ENCODE measurements at regions not wholly inside any gene's neighbourhood (a gene's known extent, or its start where the extent isn't known, plus 50 kb on each side); places are given as distances from the start of the nearest gene placed in this dataset.
"Not testable (repeated sequence)": the region's sequence is repeated elsewhere in the genome, so short reads cannot be mapped to it uniquely, and the experiment has no call there.

DNA sequence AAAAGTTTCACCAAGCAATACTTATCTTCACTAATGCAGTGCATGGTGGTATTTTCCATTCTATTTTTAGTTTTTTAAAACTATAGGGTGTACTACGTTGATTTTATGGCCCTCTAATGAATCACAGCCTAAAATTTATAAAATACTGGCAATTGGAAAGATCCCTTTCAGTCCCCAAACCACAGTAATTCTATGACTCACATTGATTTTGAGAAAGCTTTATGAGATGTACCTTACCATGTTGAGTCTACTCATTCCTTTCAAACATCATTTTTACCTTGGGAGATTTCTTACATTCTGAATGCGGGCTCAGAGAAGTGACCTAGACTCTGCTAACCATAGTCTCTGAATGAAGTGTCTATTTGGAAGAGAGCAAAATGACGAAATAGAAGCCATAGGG, 141.6 kb downstream of the GPR85 start:
- DNase-seq (ENCODE audit: low read depth) = no peak
- TF ChIP-seq CTCF (IDR thresholded peaks at IDR 0.05; ENCODE audit: insufficient read depth, low read depth, low read length, missing control alignments) = no peak
- no peak overlapping the region for H3K4me3 ChIP-seq (ENCODE audit: low read depth, low read length)

GRCh38 chr7:112942981-112943380, 143.6 kb downstream of the GPR85 start:
- no peak overlapping the region for H3K4me3 ChIP-seq (ENCODE audit: low read depth, low read length)
- no peak for DNase-seq (ENCODE audit: low read depth)
- no peak for TF ChIP-seq CTCF (IDR thresholded peaks at IDR 0.05; ENCODE audit: insufficient read depth, low read depth, low read length, missing control alignments)

DNA sequence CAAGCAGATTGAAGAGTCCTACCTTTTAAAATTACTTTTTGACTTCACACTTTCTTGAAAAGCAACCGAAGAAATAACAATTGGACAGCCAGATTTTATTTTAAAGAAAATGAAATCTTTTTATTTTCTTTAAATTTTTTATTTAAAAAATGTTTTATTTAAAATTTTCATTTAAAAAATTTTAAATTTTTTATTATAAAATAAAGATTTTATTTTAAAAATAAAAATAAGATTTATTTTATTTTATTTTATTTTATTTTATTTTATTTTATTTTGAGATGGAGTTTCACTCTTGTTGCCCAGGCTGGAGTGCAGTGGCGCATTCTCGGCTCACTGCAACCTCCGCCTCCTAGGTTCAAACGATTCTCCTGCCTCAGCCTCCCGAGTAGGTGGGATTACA, 144.5 kb downstream of the GPR85 start:
- H3K4me3 ChIP-seq (ENCODE audit: low read depth, low read length); DNase-seq (ENCODE audit: low read depth): not testable (repeated sequence)

DNA sequence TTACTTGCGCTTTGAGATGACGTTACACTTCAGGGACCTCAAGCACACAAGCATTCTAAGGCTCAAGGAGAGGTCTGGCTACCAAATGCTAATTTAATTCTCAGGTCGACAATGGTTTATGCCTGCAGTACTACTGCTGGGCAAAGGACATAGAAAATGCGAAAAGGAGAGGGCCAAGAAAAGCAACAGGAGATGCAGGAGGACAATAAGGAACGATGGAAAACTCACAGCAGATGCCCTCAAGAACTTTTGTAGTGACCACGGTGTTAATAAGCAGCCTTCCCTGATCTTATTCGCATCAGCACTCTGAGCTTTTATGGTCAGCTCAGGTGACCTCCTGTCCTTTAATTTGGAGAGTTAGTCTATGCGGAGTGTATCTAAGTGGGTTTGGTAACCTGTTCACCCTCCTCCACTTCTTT, 146.3 kb downstream of the GPR85 start:
- no peak for TF ChIP-seq CTCF (IDR thresholded peaks at IDR 0.05; ENCODE audit: insufficient read depth, low read depth, low read length, missing control alignments)
- no peak for DNase-seq (ENCODE audit: low read depth)
- H3K4me3 ChIP-seq (ENCODE audit: low read depth, low read length) = peak overlapping the region; percentile 68

DNA sequence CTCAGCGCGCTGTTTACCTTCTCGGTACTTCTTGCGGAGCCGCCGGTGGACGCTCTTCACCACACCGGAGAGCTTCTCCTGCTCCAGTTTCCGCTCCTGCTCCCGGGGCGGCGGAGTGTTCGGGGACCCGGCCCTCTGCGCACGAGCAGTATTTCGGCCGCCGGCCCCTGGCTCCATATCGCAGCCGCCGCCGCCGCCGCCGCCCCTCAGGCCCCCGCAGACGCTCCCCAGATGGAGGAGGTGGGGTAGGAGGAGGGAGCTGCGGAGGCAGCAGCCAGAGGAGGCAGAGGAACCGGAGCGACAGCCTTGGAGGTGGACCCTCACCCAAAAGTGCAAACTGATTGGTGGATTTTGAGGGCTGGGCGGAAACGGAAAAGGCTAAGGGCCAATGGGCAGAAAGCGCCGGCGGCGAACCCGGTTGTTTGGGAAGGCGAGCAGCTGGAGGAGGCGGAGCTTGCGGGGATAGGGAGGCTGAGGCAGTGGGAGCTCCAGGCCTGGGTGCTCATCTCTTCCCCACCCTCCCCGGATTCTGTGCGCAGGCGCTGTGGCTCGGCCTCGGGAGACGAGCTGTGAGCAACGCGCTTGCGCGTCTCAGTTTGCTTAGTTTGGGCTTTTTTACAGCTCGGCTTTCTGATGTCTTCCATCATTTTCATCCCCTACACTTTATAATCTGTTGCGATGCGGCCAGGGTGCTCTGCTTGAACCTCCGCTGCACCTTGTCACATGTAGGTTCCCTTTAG, 146.9 kb downstream of the GPR85 start:
- DNase-seq (ENCODE audit: low read depth) = peak; percentile 99
- TF ChIP-seq CTCF (IDR thresholded peaks at IDR 0.05; ENCODE audit: insufficient read depth, low read depth, low read length, missing control alignments) = no peak
- peak overlapping the region; percentile 68 for H3K4me3 ChIP-seq (ENCODE audit: low read depth, low read length)

GRCh38 chr7:112938863-112939573, 147.6 kb downstream of the GPR85 start:
- no peak for DNase-seq (ENCODE audit: low read depth)
- no peak for TF ChIP-seq CTCF (IDR thresholded peaks at IDR 0.05; ENCODE audit: insufficient read depth, low read depth, low read length, missing control alignments)
- peak overlapping the region; percentile 65 for H3K4me3 ChIP-seq (ENCODE audit: low read depth, low read length)

DNA sequence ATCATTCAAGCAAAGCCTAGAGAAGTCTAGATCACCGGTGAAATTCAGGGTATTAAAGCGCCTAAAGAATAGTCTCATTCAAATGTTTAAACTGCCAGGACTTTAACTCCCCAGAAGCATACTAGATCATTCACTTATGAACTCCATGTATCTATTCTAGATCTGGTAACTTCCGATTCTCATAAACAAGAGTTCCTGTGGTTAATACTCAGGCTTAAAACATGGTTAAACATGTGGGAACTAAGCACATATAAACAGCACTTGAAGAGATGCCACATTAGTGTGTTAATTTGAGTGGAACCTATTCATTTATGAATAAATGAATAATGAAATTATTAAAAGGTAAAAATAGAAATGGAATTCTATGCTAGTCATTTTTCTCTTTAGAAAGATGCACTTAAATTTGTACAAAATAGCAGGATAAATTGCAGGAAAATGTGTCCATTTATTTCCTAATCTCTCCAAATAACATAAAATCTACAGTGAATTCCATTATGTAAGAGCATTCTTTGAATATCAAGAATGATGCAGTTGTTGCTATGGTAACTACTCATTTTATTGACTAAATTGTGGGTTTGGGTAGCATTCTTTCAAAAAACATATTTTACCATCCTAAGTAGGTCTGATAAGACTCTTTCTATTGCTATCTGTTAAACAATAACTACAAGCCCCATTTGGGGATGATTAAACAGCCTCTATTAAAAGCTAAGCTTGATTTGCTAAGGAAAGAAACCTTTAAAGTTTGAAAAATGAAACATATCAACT, 147.6 kb upstream of the TMEM168 start:
- TF ChIP-seq CTCF (IDR thresholded peaks at IDR 0.05; ENCODE audit: insufficient read depth, low read depth, low read length, missing control alignments) = no peak
- no peak for DNase-seq (ENCODE audit: low read depth)
- H3K4me3 ChIP-seq (ENCODE audit: low read depth, low read length) = peak overlapping the region; percentile 65
